PC-9 (cell line): ENCODE measurements at regions not wholly inside any gene's neighbourhood (a gene's known extent, or its start where the extent isn't known, plus 50 kb on each side); places are given as distances from the start of the nearest gene placed in this dataset.
"Not testable (repeated sequence)": the region's sequence is repeated elsewhere in the genome, so short reads cannot be mapped to it uniquely, and the experiment has no call there.

Experiments
- BruUV-seq: library from RNA; stranded (reverse); fragments of 400-500 nt; replicated peaks from 2 replicates; lab custom pipeline; 2021; lab: Mats Ljungman, UMichigan
- CTCF ChIA-PET: fragments of 300-600 bp; sonication (Branson Sonifier 250); formaldehyde crosslinking; loops from one replicate; lab custom pipeline; 2022; ENCODE audit warnings: antibody characterized with exemption; lab: Charles Lee
- POLR2A ChIA-PET: fragments of 300-600 bp; sonication (Branson Sonifier 250); formaldehyde crosslinking; loops from one replicate; lab custom pipeline; 2022; ENCODE audit warnings: antibody characterized with exemption; ENCODE audit not compliant: unreplicated experiment; lab: Charles Lee
- DNase-seq, 2 experiments: peaks; one replicate each; pipeline versions ENCODE4 v3.0.0 to v3.0.0-alpha.2; 2015 to 2022; ENCODE audit warnings: mixed read lengths in 1 of 2
- H2AFZ ChIP-seq: fragments of 200-600 bp; sonication (generic); 2 replicates; pipeline ENCODE4 v1.8.1; 2017; ENCODE audit warnings: antibody characterized with exemption
- H3F3A ChIP-seq: fragments of 200-600 bp; sonication (generic); 2 replicates; pipeline ENCODE4 v1.8.1; 2017; ENCODE audit warnings: antibody characterized with exemption, mild to moderate bottlenecking, low read depth; ENCODE audit not compliant: insufficient read depth
- H3K27ac ChIP-seq: fragments of 200-600 bp; sonication (generic); 2 replicates; pipeline ENCODE4 v1.6.1; 2016; ENCODE audit warnings: mixed run types
- H3K27me3 ChIP-seq: fragments of 200-600 bp; sonication (generic); 2 replicates; pipeline ENCODE4 v1.6.1; 2016; ENCODE audit warnings: low read depth, mixed run types; ENCODE audit not compliant: insufficient read depth
- H3K36me3 ChIP-seq: fragments of 200-600 bp; sonication (generic); 2 replicates; pipeline ENCODE4 v1.6.1; 2016; ENCODE audit warnings: low read depth, mixed run types
- H3K4me1 ChIP-seq: fragments of 200-600 bp; sonication (generic); replicated peaks from 2 replicates; pipeline ENCODE4 v1.6.1; 2016; ENCODE audit warnings: mixed run types; ENCODE audit not compliant: insufficient read depth
- H3K4me2 ChIP-seq: fragments of 200-600 bp; sonication (generic); 2 replicates; pipeline ENCODE4 v1.6.1; 2017; ENCODE audit warnings: mixed run types
- H3K4me3 ChIP-seq: fragments of 200-600 bp; sonication (generic); 2 replicates; pipeline ENCODE4 v1.6.1; 2016; ENCODE audit warnings: mixed run types
- H3K79me2 ChIP-seq: fragments of 200-600 bp; sonication (generic); 2 replicates; pipeline ENCODE4 v1.6.1; 2017; ENCODE audit warnings: low read depth, mixed run types
- H3K9me2 ChIP-seq: fragments of 200-600 bp; sonication (generic); 2 replicates; pipeline ENCODE4 v1.8.1; 2017; ENCODE audit warnings: mild to moderate bottlenecking; ENCODE audit not compliant: insufficient read depth
- H3K9me3 ChIP-seq: fragments of 200-600 bp; sonication (generic); 2 replicates; pipeline ENCODE4 v1.8.1; 2016; ENCODE audit warnings: low read depth; ENCODE audit not compliant: insufficient read depth
- H4K20me1 ChIP-seq: fragments of 200-600 bp; sonication (generic); 2 replicates; pipeline ENCODE4 v1.8.1; 2017; ENCODE audit not compliant: insufficient read depth
- intact Hi-C: fragments of 100-400 bp; cut with micrococcal nuclease; formaldehyde crosslinking; loops from one replicate; pipeline ENCODE4 v1.10.0; 2022; ENCODE audit not compliant: unreplicated experiment

- H3K4me1 ChIP-seq, intact Hi-C loops, H4K20me1 ChIP-seq, H3K4me3 ChIP-seq, CTCF ChIA-PET, H3K4me2 ChIP-seq, H3K9me3 ChIP-seq, H3K27ac ChIP-seq, H3K36me3 ChIP-seq, H3K27me3 ChIP-seq, DNase-seq, H3K79me2 ChIP-seq, H2AFZ ChIP-seq, POLR2A ChIA-PET, BruUV-seq, H3K9me2 ChIP-seq, H3F3A ChIP-seq: not testable (repeated sequence)
These were observed 4020.7 kb upstream of the TPTE start for GRCh38 chr21:6500681-6501080.

GRCh38 chr21:6506167-6506894 is 4015.1 kb upstream of the TPTE start:
- H2AFZ ChIP-seq, H3K79me2 ChIP-seq, CTCF ChIA-PET, H3K36me3 ChIP-seq, H3K4me3 ChIP-seq, H3K9me3 ChIP-seq, H3K4me1 ChIP-seq, H3K4me2 ChIP-seq, DNase-seq, H3F3A ChIP-seq, H4K20me1 ChIP-seq, intact Hi-C loops, POLR2A ChIA-PET, BruUV-seq, H3K27me3 ChIP-seq, H3K27ac ChIP-seq, H3K9me2 ChIP-seq: not testable (repeated sequence)

DNA sequence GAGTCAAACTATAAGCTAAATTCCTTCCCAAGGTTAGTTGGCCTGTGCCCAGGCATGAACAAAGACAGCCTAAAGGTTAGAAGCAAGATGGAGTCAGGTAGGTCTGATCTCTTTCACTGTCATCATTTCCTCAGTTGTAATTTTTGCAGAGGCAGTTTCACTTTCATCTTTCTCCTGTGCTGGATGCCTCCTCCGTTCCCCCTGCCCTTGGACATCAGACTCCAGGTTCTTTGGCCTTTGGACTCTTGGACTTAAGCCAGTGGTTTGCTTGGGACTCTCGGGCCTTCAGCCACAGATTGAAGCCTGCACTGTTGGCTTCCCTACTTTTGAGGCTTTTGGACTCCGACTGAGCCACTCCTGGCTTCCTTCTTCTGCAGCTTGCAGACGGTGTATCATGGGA is 4013.8 kb upstream of the TPTE start:
- POLR2A ChIA-PET, H3K36me3 ChIP-seq, H3K4me2 ChIP-seq, H3K9me3 ChIP-seq, DNase-seq, intact Hi-C loops, H4K20me1 ChIP-seq, CTCF ChIA-PET, H3K79me2 ChIP-seq, BruUV-seq, H3K4me1 ChIP-seq, H3F3A ChIP-seq, H3K27ac ChIP-seq, H3K4me3 ChIP-seq, H3K9me2 ChIP-seq, H2AFZ ChIP-seq, H3K27me3 ChIP-seq: not testable (repeated sequence)

GRCh38 chr21:6521777-6522176 is 3999.6 kb upstream of the TPTE start:
- intact Hi-C loops, H3K36me3 ChIP-seq, H2AFZ ChIP-seq, H3K4me2 ChIP-seq, H3K27ac ChIP-seq, H3K9me2 ChIP-seq, BruUV-seq, H4K20me1 ChIP-seq, H3K27me3 ChIP-seq, DNase-seq, CTCF ChIA-PET, H3K4me1 ChIP-seq, POLR2A ChIA-PET, H3F3A ChIP-seq, H3K9me3 ChIP-seq, H3K79me2 ChIP-seq, H3K4me3 ChIP-seq: not testable (repeated sequence)

GRCh38 chr21:6526213-6526612 is 3995.2 kb upstream of the TPTE start:
- POLR2A ChIA-PET, BruUV-seq, H3K4me2 ChIP-seq, H3K4me1 ChIP-seq, H4K20me1 ChIP-seq, intact Hi-C loops, H3F3A ChIP-seq, H3K79me2 ChIP-seq, H3K4me3 ChIP-seq, H3K27me3 ChIP-seq, H3K9me3 ChIP-seq, DNase-seq, H2AFZ ChIP-seq, CTCF ChIA-PET, H3K36me3 ChIP-seq, H3K9me2 ChIP-seq, H3K27ac ChIP-seq: not testable (repeated sequence)

DNA sequence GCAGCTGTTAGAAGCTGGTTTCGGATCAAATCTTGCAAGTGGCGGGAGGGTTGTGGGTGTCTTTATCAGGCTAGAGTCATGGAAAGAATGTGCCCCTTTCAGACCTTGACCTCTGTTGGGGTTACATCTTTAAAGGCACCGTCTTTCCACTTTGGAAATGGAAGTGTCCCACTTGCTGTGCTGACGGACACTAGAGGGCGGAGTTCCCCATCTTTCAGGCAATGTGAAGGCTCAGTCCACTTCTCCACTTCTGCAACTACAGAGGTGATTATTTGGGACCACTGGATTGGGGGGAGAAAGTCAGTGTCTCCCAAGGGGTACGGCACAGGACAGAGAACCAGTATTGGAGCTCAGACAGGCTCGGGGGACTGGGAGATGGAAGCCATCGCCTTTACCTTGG is 3990.7 kb upstream of the TPTE start:
- POLR2A ChIA-PET, H3K9me3 ChIP-seq, H3F3A ChIP-seq, H3K4me2 ChIP-seq, H3K79me2 ChIP-seq, H3K9me2 ChIP-seq, H3K4me1 ChIP-seq, H3K36me3 ChIP-seq, H3K27me3 ChIP-seq, DNase-seq, H4K20me1 ChIP-seq, H3K27ac ChIP-seq, CTCF ChIA-PET, H3K4me3 ChIP-seq, BruUV-seq, intact Hi-C loops, H2AFZ ChIP-seq: not testable (repeated sequence)

DNA sequence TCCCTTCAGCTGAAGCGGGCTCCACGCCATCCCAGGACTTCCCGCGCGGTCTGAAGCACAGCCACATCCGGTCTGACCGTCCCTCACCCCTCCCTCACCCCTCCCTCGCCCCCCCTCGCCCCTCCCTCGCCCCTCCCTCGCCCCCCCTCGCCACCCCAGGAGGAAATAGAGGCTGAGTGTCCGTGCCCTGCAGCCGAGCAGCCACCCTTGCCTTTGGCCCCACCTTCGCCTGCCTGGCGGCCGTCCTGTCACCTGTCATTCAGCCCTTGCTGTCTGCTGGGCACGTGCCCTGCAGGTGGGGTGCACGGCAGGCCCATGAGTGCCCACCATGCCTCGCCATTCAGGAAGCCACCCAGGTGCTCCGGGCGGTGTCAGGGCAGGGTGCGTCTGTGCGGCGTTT is 3988.1 kb upstream of the TPTE start:
- BruUV-seq, POLR2A ChIA-PET, H2AFZ ChIP-seq, H3K27me3 ChIP-seq, H3F3A ChIP-seq, H3K36me3 ChIP-seq, DNase-seq, H3K9me3 ChIP-seq, H3K9me2 ChIP-seq, intact Hi-C loops, H3K4me1 ChIP-seq, H3K4me3 ChIP-seq, H4K20me1 ChIP-seq, H3K79me2 ChIP-seq, H3K27ac ChIP-seq, CTCF ChIA-PET, H3K4me2 ChIP-seq: not testable (repeated sequence)
